ENCODE measurements at regions not wholly inside any gene's neighbourhood (a gene's known extent, or its start where the extent isn't known, plus 50 kb on each side); places are given as distances from the start of the nearest gene placed in this dataset.

DNA sequence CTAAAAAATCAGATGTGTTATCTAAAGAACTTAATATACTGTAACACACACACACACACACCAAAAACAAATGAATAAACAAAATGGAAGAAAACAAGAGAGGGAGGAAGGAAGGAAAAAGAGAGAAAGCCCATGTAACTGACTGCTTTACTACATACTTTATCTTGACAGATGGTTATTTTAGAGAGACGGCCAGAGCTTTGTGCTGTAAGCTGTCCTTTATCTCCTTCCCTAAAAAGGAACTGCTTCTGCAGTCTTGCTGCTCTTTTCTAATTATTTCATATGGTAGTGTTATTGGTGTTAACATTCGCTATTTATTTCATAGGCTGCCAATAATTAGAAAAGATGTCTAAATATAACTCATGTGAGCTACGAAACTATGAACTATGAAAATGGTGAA is 1384.6 kb downstream of the MRPL39 start (continued):
- TF ChIP-seq SP2 (IDR thresholded peaks at IDR 0.05; ENCODE audit: low read length) = no peak
- TF ChIP-seq CTBP2 (IDR thresholded peaks at IDR 0.05; ENCODE audit: borderline replicate concordance, insufficient read depth, insufficient read length, low read length) = no peak
